GM23248 (cell line): ENCODE measurements at regions not wholly inside any gene's neighbourhood (a gene's known extent, or its start where the extent isn't known, plus 50 kb on each side); places are given as distances from the start of the nearest gene placed in this dataset.
A peak's percentile ranks its signal among the peaks of the same experiment; 100 is the strongest.

Experiments
- DNase-seq: peaks from one replicate; pipeline ENCODE4 v3.0.0-alpha.2; 2015
- H2AFZ ChIP-seq: fragments of 200-600 bp; sonication (generic); 2 replicates; pipeline ENCODE4 v1.6.1; 2016; ENCODE audit warnings: antibody characterized with exemption
- H3F3A ChIP-seq: fragments of 200-600 bp; sonication (generic); 2 replicates; pipeline ENCODE4 v1.6.1; 2016; ENCODE audit warnings: mild to moderate bottlenecking, antibody characterized with exemption, mixed run types; ENCODE audit not compliant: insufficient read depth
- H3K27ac ChIP-seq: fragments of 200-600 bp; sonication (generic); 2 replicates; pipeline ENCODE4 v1.5.1; 2016; ENCODE audit warnings: mild to moderate bottlenecking
- H3K27me3 ChIP-seq: fragments of 200-600 bp; sonication (generic); replicated peaks from 2 replicates; pipeline ENCODE4 v1.6.1; 2016; ENCODE audit warnings: mild to moderate bottlenecking; ENCODE audit not compliant: insufficient read depth
- H3K36me3 ChIP-seq: fragments of 200-600 bp; sonication (generic); 2 replicates; pipeline ENCODE4 v1.6.1; 2016; ENCODE audit warnings: low read depth, mild to moderate bottlenecking
- H3K4me1 ChIP-seq: fragments of 200-600 bp; sonication (generic); 2 replicates; pipeline ENCODE4 v1.6.1; 2016; ENCODE audit warnings: mild to moderate bottlenecking; ENCODE audit not compliant: insufficient read depth
- H3K4me2 ChIP-seq: fragments of 200-600 bp; sonication (generic); one replicate; pipeline ENCODE4 v1.6.1; 2016; ENCODE audit warnings: mild to moderate bottlenecking; ENCODE audit not compliant: unreplicated experiment
- H3K4me3 ChIP-seq: fragments of 200-600 bp; sonication (generic); 2 replicates; pipeline ENCODE4 v1.5.1; 2016; ENCODE audit warnings: mild to moderate bottlenecking
- H3K79me2 ChIP-seq: fragments of 200-600 bp; sonication (generic); 2 replicates; pipeline ENCODE4 v1.6.1; 2016; ENCODE audit warnings: mild to moderate bottlenecking; ENCODE audit not compliant: insufficient read depth
- H3K9ac ChIP-seq: fragments of 200-600 bp; sonication (generic); 2 replicates; pipeline ENCODE4 v1.6.1; 2016; ENCODE audit warnings: mild to moderate bottlenecking
- H3K9me2 ChIP-seq: fragments of 200-600 bp; sonication (generic); 2 replicates; pipeline ENCODE4 v1.6.1; 2016; ENCODE audit warnings: mixed run types, mild to moderate bottlenecking, moderate library complexity; ENCODE audit not compliant: insufficient read depth
- H3K9me3 ChIP-seq: fragments of 200-600 bp; sonication (generic); one replicate; pipeline ENCODE4 v1.6.1; 2017; ENCODE audit warnings: low read depth
- H4K20me1 ChIP-seq: fragments of 200-600 bp; sonication (generic); 2 replicates; pipeline ENCODE4 v1.6.0; 2016; ENCODE audit not compliant: insufficient read depth
- EZH2 ChIP-seq: fragments of 200-600 bp; sonication (generic); IDR thresholded peaks from 2 replicates; pipeline ENCODE4 v1.6.1; 2018; ENCODE audit warnings: antibody characterized with exemption, mild to moderate bottlenecking; ENCODE audit not compliant: insufficient read depth, poor library complexity, severe bottlenecking
- EZH2phosphoT487 ChIP-seq: fragments of 200-600 bp; sonication (generic); IDR thresholded peaks from 2 replicates; pipeline ENCODE4 v1.6.1; 2018; ENCODE audit warnings: antibody characterized with exemption, moderate library complexity, mild to moderate bottlenecking, low read depth; ENCODE audit not compliant: insufficient read depth
- WGBS, 2 experiments: methylation state at CpG; one replicate each; pipeline ENCODE4 v1.1.6; 2015 to 2017; ENCODE audit warnings: low lambda C conversion rate in 2 of 2, low coverage in 1 of 2; ENCODE audit errors: missing lambda C conversion rate in 2 of 2; 5-methylcytosine and 5-hydroxymethylcytosine counted together
- in situ Hi-C: fragments of 300-500 bp; cut with MboI; formaldehyde crosslinking; loops from 2 replicates; pipeline ENCODE4 v1.15.0; 2020

GRCh38 chr20:23270382-23270911 is 80.1 kb upstream of the NXT1 start:
- H3K79me2 ChIP-seq = no peaks in the 10 kb centered on the region
- in situ Hi-C loops = no loop called here
- H3K9ac ChIP-seq = no peak overlapping the region
- H3K4me1 ChIP-seq = no peaks in the 10 kb centered on the region
- H3F3A ChIP-seq = no peaks in the 10 kb centered on the region
- no peak overlapping the region for H3K27ac ChIP-seq
- peak; percentile 22 for DNase-seq
- no peak overlapping the region for H2AFZ ChIP-seq
- 78% methylated on average over 11 of the region's 11 CpGs for WGBS, 2 experiments
- 0 out of 2 replicates have a peak, but pooled peaks cover 6% of the 10 kb centered on the region for H3K27me3 ChIP-seq
- no peaks in the 10 kb centered on the region for H4K20me1 ChIP-seq
- no peaks in the 10 kb centered on the region for H3K9me3 ChIP-seq
- H3K9me2 ChIP-seq = no peaks in the 10 kb centered on the region
- TF ChIP-seq EZH2phosphoT487 = no peak
- TF ChIP-seq EZH2 = no peak
- H3K36me3 ChIP-seq = no peaks in the 10 kb centered on the region
- no peak overlapping the region for H3K4me2 ChIP-seq
- H3K4me3 ChIP-seq = no peak overlapping the region

GRCh38 chr20:23269954-23270353 is 80.6 kb upstream of the NXT1 start:
- TF ChIP-seq EZH2phosphoT487 = no peak
- TF ChIP-seq EZH2 = no peak
- Histone ChIP-seq H3K9me2 (no peaks in the 10 kb centered on the region), H3K9me3 (no peaks in the 10 kb centered on the region), H3F3A (no peaks in the 10 kb centered on the region), H2AFZ (no peak overlapping the region), H3K4me2 (no peak overlapping the region), H4K20me1 (no peaks in the 10 kb centered on the region), H3K4me3 (no peak overlapping the region), H3K36me3 (no peaks in the 10 kb centered on the region), H3K9ac (no peak overlapping the region), H3K79me2 (no peaks in the 10 kb centered on the region), H3K27ac (no peak overlapping the region), H3K27me3 (0 out of 2 replicates have a peak, but pooled peaks cover 6% of the 10 kb centered on the region), H3K4me1 (no peaks in the 10 kb centered on the region)
- in situ Hi-C loops = no loop called here
- no peak for DNase-seq
- 85 to 87% methylated on average over 5 of the region's 5 CpGs for WGBS, 2 experiments

GRCh38 chr20:23268792-23269354 is 81.7 kb upstream of the NXT1 start:
- Histone ChIP-seq H3K4me3 (no peak overlapping the region), H3K9me3 (no peaks in the 10 kb centered on the region), H3K27ac (no peak overlapping the region), H4K20me1 (no peaks in the 10 kb centered on the region), H3F3A (no peaks in the 10 kb centered on the region), H3K9ac (no peak overlapping the region), H3K4me1 (no peaks in the 10 kb centered on the region), H2AFZ (no peak overlapping the region), H3K36me3 (no peaks in the 10 kb centered on the region), H3K4me2 (no peak overlapping the region), H3K79me2 (no peaks in the 10 kb centered on the region), H3K27me3 (no peaks in the 10 kb centered on the region), H3K9me2 (no peaks in the 10 kb centered on the region)
- 70 to 75% methylated on average over 4 of the region's 4 CpGs for WGBS, 2 experiments
- TF ChIP-seq EZH2 (no peak), EZH2phosphoT487 (no peak)
- no peak for DNase-seq
- in situ Hi-C loops = no loop called here

GRCh38 chr20:23267909-23268308 is 82.7 kb upstream of the NXT1 start:
- WGBS, 2 experiments = 63 to 67% methylated on average over 2 of the region's 2 CpGs
- Histone ChIP-seq H3K27ac (no peak overlapping the region), H3K27me3 (no peaks in the 10 kb centered on the region), H4K20me1 (no peaks in the 10 kb centered on the region), H3K9me2 (no peaks in the 10 kb centered on the region), H3K9me3 (no peaks in the 10 kb centered on the region), H3K4me1 (no peaks in the 10 kb centered on the region), H3K9ac (no peak overlapping the region), H3F3A (no peaks in the 10 kb centered on the region), H3K36me3 (no peaks in the 10 kb centered on the region), H3K79me2 (no peaks in the 10 kb centered on the region), H3K4me3 (no peak overlapping the region), H3K4me2 (no peak overlapping the region), H2AFZ (no peak overlapping the region)
- DNase-seq = no peak
- in situ Hi-C loops = no loop called here
- TF ChIP-seq EZH2 = no peak
- TF ChIP-seq EZH2phosphoT487 = no peak
